Ovary (tissue), 7 donors: ENCODE measurements at regions not wholly inside any gene's neighbourhood (a gene's known extent, or its start where the extent isn't known, plus 50 kb on each side); places are given as distances from the start of the nearest gene placed in this dataset.

Experiments used
- DNase-seq, 5 donors: peaks; one replicate each; pipeline ENCODE4 v3.0.0-alpha.2; 2019 to 2020
- H3K27ac ChIP-seq, 2 donors: fragments of 200-600 bp; one replicate each; pipeline versions ENCODE4 v1.5.1 to v1.8.0; 2019 to 2022
- H3K27me3 ChIP-seq: fragments of 200-600 bp; one replicate; pipeline ENCODE4 v1.8.0; 2022
- H3K36me3 ChIP-seq: fragments of 200-600 bp; sonication (generic); one replicate; pipeline ENCODE4 v1.5.1; 2019
- H3K4me1 ChIP-seq: one replicate; pipeline ENCODE4 v1.8.1; 2013; ENCODE audit warnings: mild to moderate bottlenecking, moderate library complexity; ENCODE audit not compliant: insufficient read depth
- H3K4me3 ChIP-seq: fragments of 200-600 bp; sonication (generic); one replicate; pipeline ENCODE4 v1.5.1; 2017
- H3K9me3 ChIP-seq, 2 donors: fragments of 200-600 bp in 1 of 2; sonication (generic) in 1 of 2; one replicate each; pipeline versions ENCODE4 v1.5.1 to v1.8.1; 2013 to 2019; ENCODE audit warnings: mild to moderate bottlenecking in 1 of 2, moderate library complexity in 1 of 2
- CTCF ChIP-seq, 3 donors: fragments of 450-650 bp in 2 of 3; fragments of 200-600 bp in 1 of 3; IDR thresholded peaks; one replicate each; pipeline versions ENCODE4 v1.5.1 to v1.8.0; 2016 to 2022; ENCODE audit warnings: antibody characterized with exemption in 3 of 3, mild to moderate bottlenecking in 1 of 3
- EP300 ChIP-seq: sonication (generic); formaldehyde crosslinking; IDR thresholded peaks from one replicate; pipeline ENCODE4 v1.6.1; 2017; ENCODE audit warnings: antibody characterized with exemption
- POLR2A ChIP-seq: fragments of 450-650 bp; IDR thresholded peaks from one replicate; pipeline ENCODE4 v1.6.1; 2017; ENCODE audit warnings: antibody characterized with exemption, mild to moderate bottlenecking, moderate library complexity
- WGBS, 3 donors: extraction: QIAGEN DNeasy Blood & Tissue Kit in 1 of 3; methylation state at CpG; one replicate each; pipeline versions ENCODE4 v1.1.5 to v1.1.7; 2013 to 2017; 5-methylcytosine and 5-hydroxymethylcytosine counted together
- intact Hi-C, 4 donors: fragments of 100-400 bp; cut with DNase I; formaldehyde crosslinking; loops; one replicate each; pipeline versions ENCODE4 v1.11.0 to v1.15.1; 2022 to 2023
- donor health status: DM: no; HTN: no; CAD: no; lungs with moderate emphysema.
- donor health status: DM: no; HTN: no; CAD: no.
- donor health status: Bipolar disorder and iron deficiency.
- donor health status: DM: no; HTN: no; CAD: no.
- donor health status: DM: yes; HTN: yes; CAD: no.

GRCh38 chr16:63292036-63292435 lies 1255.8 kb upstream of the CDH8 start:
- Histone ChIP-seq H3K36me3 (no peaks in the 10 kb centered on the region), H3K4me3 (no peak overlapping the region), H3K4me1 (no peaks in the 10 kb centered on the region), H3K9me3 (no peaks in the 10 kb centered on the region), H3K27ac (no peak overlapping the region), H3K27me3 (no peaks in the 10 kb centered on the region)
- 92 to 98% (median 93%) methylated on average over 11 of the region's 11 CpGs for WGBS, 3 donors
- intact Hi-C loops: loop anchor here in 1 of 4 donors (10.0 kb wide), 1 partner anchor 63 kb away; no protein-coding TSS in a partner anchor
- no peak for DNase-seq
- TF ChIP-seq EP300 (no peak), POLR2A (no peak), CTCF (IDR thresholded peaks at IDR 0.05) (no peak)

GRCh38 chr16:63289834-63290460 lies 1253.7 kb upstream of the CDH8 start:
- intact Hi-C loops: loop anchor here in 1 of 4 donors (10.0 kb wide), 1 partner anchor 65 kb away; no protein-coding TSS in a partner anchor
- Histone ChIP-seq H3K36me3 (no peaks in the 10 kb centered on the region), H3K9me3 (no peaks in the 10 kb centered on the region), H3K4me1 (no peaks in the 10 kb centered on the region), H3K27me3 (no peaks in the 10 kb centered on the region), H3K27ac (no peak overlapping the region), H3K4me3 (no peak overlapping the region)
- WGBS, 3 donors: 48 to 51% (median 50%) methylated on average over 16 of the region's 16 CpGs
- TF ChIP-seq EP300: no peak
- no peak for TF ChIP-seq POLR2A
- TF ChIP-seq CTCF (IDR thresholded peaks at IDR 0.05): no peak
- no peak for DNase-seq

GRCh38 chr16:63287401-63287800 lies 1251.2 kb upstream of the CDH8 start:
- Histone ChIP-seq H3K9me3 (no peaks in the 10 kb centered on the region), H3K4me1 (no peaks in the 10 kb centered on the region), H3K27me3 (no peaks in the 10 kb centered on the region), H3K4me3 (no peak overlapping the region), H3K27ac (no peak overlapping the region), H3K36me3 (no peaks in the 10 kb centered on the region)
- intact Hi-C loops: no loop called here
- WGBS, 3 donors: 31 to 44% (median 39%) methylated on average over 2 of the region's 2 CpGs
- no peak for TF ChIP-seq CTCF (IDR thresholded peaks at IDR 0.05)
- no peak for TF ChIP-seq EP300
- TF ChIP-seq POLR2A: no peak
- no peak for DNase-seq

- H3K4me3 ChIP-seq: no peak overlapping the region
- intact Hi-C loops: no loop called here
- no peaks in the 10 kb centered on the region for H3K4me1 ChIP-seq
- 22 to 37% (median 29%) methylated on average over 1 of the region's 1 CpG for WGBS, 3 donors
- no peak overlapping the region for H3K27ac ChIP-seq
- H3K27me3 ChIP-seq: no peaks in the 10 kb centered on the region
- no peaks in the 10 kb centered on the region for H3K9me3 ChIP-seq
- H3K36me3 ChIP-seq: no peaks in the 10 kb centered on the region
- no peak for DNase-seq
- TF ChIP-seq POLR2A (no peak), EP300 (no peak), CTCF (IDR thresholded peaks at IDR 0.05) (no peak)
Observed at GRCh38 chr16:63283721-63284120, 1247.5 kb upstream of the CDH8 start.
